ENCODE measurements at regions not wholly inside any gene's neighbourhood (a gene's known extent, or its start where the extent isn't known, plus 50 kb on each side); places are given as distances from the start of the nearest gene placed in this dataset.

DNA sequence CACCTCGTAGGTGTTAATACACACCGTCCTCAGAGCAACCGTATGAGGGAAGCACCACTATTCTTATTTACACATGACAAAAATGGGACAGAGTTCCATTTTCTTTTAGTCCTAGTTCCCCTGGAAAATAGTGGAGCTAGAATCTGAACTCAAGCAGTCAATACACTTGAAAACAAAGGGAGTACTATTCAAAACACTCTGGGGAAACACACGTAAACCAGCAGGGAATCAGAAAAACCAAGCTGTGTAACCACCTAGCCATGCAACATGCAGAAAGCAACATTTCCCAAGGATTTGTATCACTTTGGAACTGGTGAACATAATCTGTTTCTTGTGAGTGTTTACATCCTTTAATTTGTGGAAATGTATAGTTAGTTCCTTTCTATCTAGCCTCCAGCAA is 208.2 kb downstream of the UBE2E3 start:
- TF ChIP-seq CTCF (IDR thresholded peaks at IDR 0.05) = no peak
- H3K27ac Mint-ChIP-seq (ENCODE audit: unreplicated experiment) = no peak overlapping the region
- H3K4me3 Mint-ChIP-seq (ENCODE audit: unreplicated experiment) = no peak overlapping the region
- no peaks in the 10 kb centered on the region for H3K36me3 Mint-ChIP-seq (ENCODE audit: unreplicated experiment)
- DNase-seq (ENCODE audit: extremely low spot score, unreplicated experiment) = no peak
- no peaks in the 10 kb centered on the region for H3K4me1 Mint-ChIP-seq (ENCODE audit: unreplicated experiment)
- H3K27me3 Mint-ChIP-seq (ENCODE audit: unreplicated experiment) = no peaks in the 10 kb centered on the region
- H3K9me3 Mint-ChIP-seq (ENCODE audit: unreplicated experiment) = no peaks in the 10 kb centered on the region

DNA sequence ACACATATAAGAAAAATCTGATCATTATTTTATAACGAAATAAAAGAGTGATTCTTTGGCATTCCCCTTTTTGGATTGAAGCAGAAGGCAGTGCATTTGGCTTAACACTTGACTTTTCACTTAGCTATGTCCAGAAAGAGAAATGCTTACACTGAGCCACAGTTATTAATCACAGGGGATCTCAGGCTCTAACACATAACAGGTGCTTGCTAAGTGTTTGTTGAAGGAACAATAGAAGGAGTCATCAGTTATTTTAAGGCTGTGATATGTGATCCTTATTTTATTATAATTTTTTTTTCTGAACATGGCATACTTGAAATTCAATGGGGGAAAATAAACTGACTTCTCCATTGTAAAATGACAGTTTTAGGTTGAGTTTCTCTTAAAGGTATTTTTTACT is 209.5 kb downstream of the UBE2E3 start:
- no peak for TF ChIP-seq CTCF (IDR thresholded peaks at IDR 0.05)
- DNase-seq (ENCODE audit: extremely low spot score, unreplicated experiment) = no peak
- no peaks in the 10 kb centered on the region for H3K4me1 Mint-ChIP-seq (ENCODE audit: unreplicated experiment)
- H3K27me3 Mint-ChIP-seq (ENCODE audit: unreplicated experiment) = no peaks in the 10 kb centered on the region
- no peak overlapping the region for H3K4me3 Mint-ChIP-seq (ENCODE audit: unreplicated experiment)
- no peaks in the 10 kb centered on the region for H3K36me3 Mint-ChIP-seq (ENCODE audit: unreplicated experiment)
- no peak overlapping the region for H3K27ac Mint-ChIP-seq (ENCODE audit: unreplicated experiment)
- no peaks in the 10 kb centered on the region for H3K9me3 Mint-ChIP-seq (ENCODE audit: unreplicated experiment)

DNA sequence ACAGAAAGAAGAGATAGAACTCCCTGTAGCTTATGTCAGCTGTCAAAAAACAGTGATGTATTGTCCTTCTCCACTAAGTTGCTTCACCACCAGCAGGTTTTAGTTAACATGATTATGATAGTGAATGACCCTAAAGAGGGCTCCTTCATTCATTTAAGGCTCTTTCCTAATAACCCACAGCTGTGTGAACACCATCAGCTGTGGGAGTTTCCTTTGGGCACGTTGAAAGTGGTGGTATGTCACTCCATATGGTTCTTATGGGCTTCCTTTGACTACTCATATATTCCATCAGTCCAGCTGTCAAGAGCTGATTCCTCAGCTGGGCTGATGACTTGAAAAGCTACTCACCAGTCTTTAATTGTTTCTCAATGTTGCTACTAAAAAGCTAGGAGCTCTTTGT is 210.3 kb downstream of the UBE2E3 start:
- no peaks in the 10 kb centered on the region for H3K4me1 Mint-ChIP-seq (ENCODE audit: unreplicated experiment)
- no peak overlapping the region for H3K27ac Mint-ChIP-seq (ENCODE audit: unreplicated experiment)
- H3K36me3 Mint-ChIP-seq (ENCODE audit: unreplicated experiment) = no peaks in the 10 kb centered on the region
- no peak for TF ChIP-seq CTCF (IDR thresholded peaks at IDR 0.05)
- no peak overlapping the region for H3K4me3 Mint-ChIP-seq (ENCODE audit: unreplicated experiment)
- no peaks in the 10 kb centered on the region for H3K9me3 Mint-ChIP-seq (ENCODE audit: unreplicated experiment)
- H3K27me3 Mint-ChIP-seq (ENCODE audit: unreplicated experiment) = no peaks in the 10 kb centered on the region
- no peak for DNase-seq (ENCODE audit: extremely low spot score, unreplicated experiment)

DNA sequence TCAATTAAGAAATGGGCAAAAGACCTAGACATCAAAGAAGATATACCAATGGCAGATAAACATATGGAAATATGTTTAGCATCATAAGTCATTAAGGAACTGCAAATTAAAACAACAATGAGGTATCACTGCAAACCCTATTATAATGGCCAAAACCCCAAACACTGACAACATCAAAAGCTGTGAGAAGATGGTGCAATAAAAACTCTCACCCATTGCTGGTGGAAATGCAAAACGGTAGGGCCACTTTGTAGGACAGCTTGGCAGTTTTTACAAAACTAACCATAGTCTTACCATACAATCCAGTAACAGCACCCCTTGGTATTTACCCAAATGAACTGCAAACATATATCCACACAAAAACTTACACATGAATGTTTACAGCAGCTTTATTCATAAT is 213.1 kb downstream of the UBE2E3 start:
- DNase-seq (ENCODE audit: extremely low spot score, unreplicated experiment) = no peak
- Mint-ChIP-seq H3K9me3 (ENCODE audit: unreplicated experiment) (no peaks in the 10 kb centered on the region), H3K27me3 (ENCODE audit: unreplicated experiment) (no peaks in the 10 kb centered on the region), H3K27ac (ENCODE audit: unreplicated experiment) (no peak overlapping the region), H3K4me1 (ENCODE audit: unreplicated experiment) (no peaks in the 10 kb centered on the region), H3K36me3 (ENCODE audit: unreplicated experiment) (no peaks in the 10 kb centered on the region), H3K4me3 (ENCODE audit: unreplicated experiment) (no peak overlapping the region)
- TF ChIP-seq CTCF (IDR thresholded peaks at IDR 0.05) = no peak

GRCh38 chr2:181196401-181196800 is 216.0 kb downstream of the UBE2E3 start:
- TF ChIP-seq CTCF (IDR thresholded peaks at IDR 0.05) = no peak
- Mint-ChIP-seq H3K9me3 (ENCODE audit: unreplicated experiment) (no peaks in the 10 kb centered on the region), H3K4me1 (ENCODE audit: unreplicated experiment) (no peaks in the 10 kb centered on the region), H3K4me3 (ENCODE audit: unreplicated experiment) (no peak overlapping the region), H3K27me3 (ENCODE audit: unreplicated experiment) (no peaks in the 10 kb centered on the region), H3K27ac (ENCODE audit: unreplicated experiment) (no peak overlapping the region), H3K36me3 (ENCODE audit: unreplicated experiment) (no peaks in the 10 kb centered on the region)
- no peak for DNase-seq (ENCODE audit: extremely low spot score, unreplicated experiment)
